MM.1S (cell line): ENCODE measurements at regions not wholly inside any gene's neighbourhood (a gene's known extent, or its start where the extent isn't known, plus 50 kb on each side); places are given as distances from the start of the nearest gene placed in this dataset.

Experiments used
- CTCF ChIP-seq: fragments of 300-600 bp; sonication (generic); IDR thresholded peaks from 2 replicates; pipeline ENCODE4 v1.5.1; 2016; ENCODE audit warnings: antibody characterized with exemption, low read length, mixed read lengths
- EZH2 ChIP-seq: fragments of 300-600 bp; sonication (generic); optimal IDR thresholded peaks from 2 replicates; pipeline ENCODE3; 2017; ENCODE audit warnings: low read depth, mild to moderate bottlenecking, antibody characterized with exemption, low read length, mixed read lengths
- EZH2phosphoT487 ChIP-seq: fragments of 300-600 bp; sonication (generic); IDR thresholded peaks from 2 replicates; pipeline ENCODE4 v1.6.1; 2018; ENCODE audit warnings: antibody characterized with exemption, low read length

DNA sequence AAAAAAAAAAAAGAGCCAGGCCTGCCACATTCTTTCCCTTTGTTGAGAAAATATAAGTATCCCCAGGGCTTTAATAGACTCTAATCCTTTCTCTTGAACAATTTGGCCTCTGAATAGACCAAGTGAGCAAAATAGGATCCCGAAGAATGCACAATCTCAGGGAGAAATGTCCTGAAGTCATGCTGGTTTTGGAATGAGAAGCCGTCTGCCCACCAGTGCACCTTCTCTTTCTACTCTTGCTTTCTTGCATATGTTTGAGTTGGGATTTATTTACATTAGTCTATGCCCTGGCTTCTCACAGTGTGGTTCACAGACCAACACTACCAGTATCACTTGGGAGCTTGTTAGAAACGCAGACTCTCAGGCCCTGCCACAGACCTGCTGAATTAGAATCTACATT lies 153.0 kb downstream of the ZNF621 start:
- TF ChIP-seq CTCF (no peak), EZH2 (no peak), EZH2phosphoT487 (no peak)
